SU-DHL-6 (cell line): ENCODE measurements at regions not wholly inside any gene's neighbourhood (a gene's known extent, or its start where the extent isn't known, plus 50 kb on each side); places are given as distances from the start of the nearest gene placed in this dataset.

Experiments used
- H2AFZ ChIP-seq: fragments of 200-600 bp; sonication (generic); 2 replicates; pipeline ENCODE4 v1.6.1; 2014; ENCODE audit warnings: low read depth, mild to moderate bottlenecking, moderate library complexity, mixed read lengths, antibody characterized with exemption, low read length; ENCODE audit not compliant: severe bottlenecking
- H3F3A ChIP-seq: fragments of 200-600 bp; shearing (Covaris generic); 2 replicates; pipeline ENCODE4 v1.6.0; 2016; ENCODE audit warnings: antibody characterized with exemption, mild to moderate bottlenecking; ENCODE audit not compliant: insufficient read depth
- H3K27ac ChIP-seq: fragments of 200-600 bp; sonication (generic); 2 replicates; pipeline ENCODE4 v1.5.1; 2016; ENCODE audit warnings: low read depth, mild to moderate bottlenecking, low read length, moderate library complexity, mixed read lengths
- H3K27me3 ChIP-seq: fragments of 200-600 bp; sonication (generic), shearing (Covaris generic); 2 replicates; pipeline ENCODE4 v1.6.0; 2014; ENCODE audit warnings: mild to moderate bottlenecking, low read length
- H3K36me3 ChIP-seq: fragments of 200-600 bp; sonication (generic); 2 replicates; pipeline ENCODE4 v1.6.1; 2014; ENCODE audit warnings: mild to moderate bottlenecking, low read length, mixed read lengths
- H3K4me2 ChIP-seq: fragments of 300-600, 200-600 bp; shearing (Covaris generic), sonication (generic); 2 replicates; pipeline ENCODE4 v1.6.0; 2014; ENCODE audit warnings: low read length, low read depth, mild to moderate bottlenecking; ENCODE audit not compliant: poor library complexity, severe bottlenecking
- H3K4me3 ChIP-seq: fragments of 200-600 bp; sonication (generic); 2 replicates; pipeline ENCODE4 v1.5.1; 2014; ENCODE audit warnings: antibody characterized with exemption, low read length, mild to moderate bottlenecking, mixed read lengths; ENCODE audit not compliant: insufficient read depth, poor library complexity, severe bottlenecking
- H3K79me2 ChIP-seq: fragments of 200-600 bp; sonication (generic); 2 replicates; pipeline ENCODE4 v1.6.1; 2014; ENCODE audit warnings: mild to moderate bottlenecking, low read length, moderate library complexity; ENCODE audit not compliant: insufficient read depth
- H3K9ac ChIP-seq: fragments of 200-600 bp; sonication (generic); 2 replicates; pipeline ENCODE4 v1.7.0; 2014; ENCODE audit warnings: mild to moderate bottlenecking, low read length
- H3K9me2 ChIP-seq: fragments of 200-600 bp; sonication (generic); replicated peaks from 2 replicates; pipeline ENCODE4 v1.6.1; 2014; ENCODE audit warnings: low read length; ENCODE audit not compliant: insufficient read depth
- H3K9me3 ChIP-seq: fragments of 200-600 bp; sonication (generic); 2 replicates; pipeline ENCODE4 v1.6.1; 2014; ENCODE audit warnings: low read length, mixed read lengths; ENCODE audit not compliant: insufficient read depth
- H4K20me1 ChIP-seq: fragments of 200-600 bp; sonication (generic); 2 replicates; pipeline ENCODE4 v1.6.1; 2014; ENCODE audit warnings: low read depth, mild to moderate bottlenecking, antibody characterized with exemption, low read length, moderate library complexity, mixed read lengths
- EZH2phosphoT487 ChIP-seq: fragments of 200-600 bp; sonication (generic), shearing (Covaris generic); conservative IDR thresholded peaks from 2 replicates; pipeline ENCODE4 v1.6.1; 2018; ENCODE audit warnings: mild to moderate bottlenecking, antibody characterized with exemption, low read length, moderate library complexity, mixed read lengths
- TF ChIP-seq, protein P1 (sequence below): fragments of 200-600 bp; sonication (generic); IDR thresholded peaks from one replicate; pipeline ENCODE4 v1.5.1; 2017; ENCODE audit warnings: antibody characterized with exemption, mild to moderate bottlenecking, low read length, moderate library complexity; ENCODE audit not compliant: insufficient read depth, poor library complexity, severe bottlenecking

DNA sequence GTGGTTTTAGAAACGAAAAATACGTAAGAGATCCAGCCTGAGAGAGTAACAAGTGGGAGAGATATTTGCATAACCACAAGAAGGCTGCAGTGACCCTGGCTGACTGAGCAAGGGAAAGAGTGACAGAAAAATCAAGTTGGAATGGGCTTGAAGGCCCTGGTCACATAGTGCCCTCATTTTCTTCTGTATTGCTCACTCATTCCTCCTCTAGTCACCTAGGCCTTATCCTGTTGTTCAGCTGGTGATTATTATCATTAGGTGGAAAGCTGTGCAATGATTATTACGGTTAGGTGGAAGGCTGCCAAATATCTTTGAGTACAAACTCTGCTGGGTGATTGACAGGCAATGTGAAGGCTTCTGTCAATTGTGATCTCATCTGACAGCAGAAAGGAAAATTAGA is 2384.1 kb downstream of the PCDH7 start:
- Histone ChIP-seq H3K9me2 (no peaks in the 10 kb centered on the region), H3K4me3 (no peak overlapping the region), H3F3A (no peaks in the 10 kb centered on the region), H3K4me2 (peak overlapping the region; percentile 43), H3K27ac (peak overlapping the region; percentile 35; the same call in 1 of the 2 replicates), H2AFZ (peak overlapping the region; percentile 24), H3K27me3 (no peaks in the 10 kb centered on the region), H3K9me3 (no peaks in the 10 kb centered on the region), H3K36me3 (no peaks in the 10 kb centered on the region), H4K20me1 (no peaks in the 10 kb centered on the region), H3K79me2 (no peaks in the 10 kb centered on the region), H3K9ac (peak overlapping the region; percentile 13; the same call in 1 of the 2 replicates)
- no peak for TF ChIP-seq EZH2phosphoT487
- TF ChIP-seq, protein P1, sequence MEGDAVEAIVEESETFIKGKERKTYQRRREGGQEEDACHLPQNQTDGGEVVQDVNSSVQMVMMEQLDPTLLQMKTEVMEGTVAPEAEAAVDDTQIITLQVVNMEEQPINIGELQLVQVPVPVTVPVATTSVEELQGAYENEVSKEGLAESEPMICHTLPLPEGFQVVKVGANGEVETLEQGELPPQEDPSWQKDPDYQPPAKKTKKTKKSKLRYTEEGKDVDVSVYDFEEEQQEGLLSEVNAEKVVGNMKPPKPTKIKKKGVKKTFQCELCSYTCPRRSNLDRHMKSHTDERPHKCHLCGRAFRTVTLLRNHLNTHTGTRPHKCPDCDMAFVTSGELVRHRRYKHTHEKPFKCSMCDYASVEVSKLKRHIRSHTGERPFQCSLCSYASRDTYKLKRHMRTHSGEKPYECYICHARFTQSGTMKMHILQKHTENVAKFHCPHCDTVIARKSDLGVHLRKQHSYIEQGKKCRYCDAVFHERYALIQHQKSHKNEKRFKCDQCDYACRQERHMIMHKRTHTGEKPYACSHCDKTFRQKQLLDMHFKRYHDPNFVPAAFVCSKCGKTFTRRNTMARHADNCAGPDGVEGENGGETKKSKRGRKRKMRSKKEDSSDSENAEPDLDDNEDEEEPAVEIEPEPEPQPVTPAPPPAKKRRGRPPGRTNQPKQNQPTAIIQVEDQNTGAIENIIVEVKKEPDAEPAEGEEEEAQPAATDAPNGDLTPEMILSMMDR, result no peak

DNA sequence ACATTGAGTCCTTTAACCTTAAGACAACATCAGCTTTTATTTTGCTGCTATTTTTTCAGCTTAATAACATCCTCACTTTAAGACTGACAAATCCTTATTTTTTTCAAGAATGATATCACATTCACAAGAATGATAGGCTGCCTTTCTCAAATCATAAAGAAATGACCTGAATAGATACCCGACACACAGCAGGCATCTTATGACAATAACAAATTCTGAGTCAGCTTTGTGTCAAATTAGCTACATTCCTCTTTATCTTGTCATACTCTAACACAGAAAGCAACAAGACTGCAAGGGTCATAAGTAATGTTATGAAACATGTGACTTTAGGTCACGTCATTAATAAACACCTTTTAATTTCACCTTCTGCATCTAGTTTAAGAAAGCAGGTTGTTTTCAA is 2387.6 kb downstream of the PCDH7 start:
- Histone ChIP-seq H3K9me2 (no peaks in the 10 kb centered on the region), H2AFZ (no peak overlapping the region), H3K27ac (no peak overlapping the region), H3K9me3 (no peaks in the 10 kb centered on the region), H3K79me2 (no peaks in the 10 kb centered on the region), H4K20me1 (no peaks in the 10 kb centered on the region), H3K27me3 (no peaks in the 10 kb centered on the region), H3K9ac (no peak overlapping the region), H3K4me2 (no peak overlapping the region), H3K36me3 (no peaks in the 10 kb centered on the region), H3F3A (no peaks in the 10 kb centered on the region), H3K4me3 (no peak overlapping the region)
- TF ChIP-seq, protein P1, result no peak
- no peak for TF ChIP-seq EZH2phosphoT487

DNA sequence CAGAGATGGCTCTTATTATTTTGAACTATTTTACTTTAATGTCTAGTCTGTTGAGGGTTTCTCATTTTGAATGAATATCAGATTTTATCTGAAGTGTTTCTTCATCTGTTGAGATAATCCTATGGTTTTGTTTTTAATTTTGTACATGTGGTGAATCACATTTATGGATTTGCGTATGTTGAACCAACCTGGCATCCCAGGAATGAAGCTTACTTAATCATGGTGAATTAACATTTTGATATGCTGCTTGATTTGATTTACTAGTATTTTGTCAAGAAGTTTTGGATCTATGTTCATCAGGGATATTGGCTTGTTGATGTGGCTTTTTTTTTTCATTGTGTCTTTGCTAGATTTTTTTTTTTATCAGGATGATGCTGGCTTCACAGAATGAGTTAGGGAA is 2390.9 kb downstream of the PCDH7 start:
- no peak for TF ChIP-seq EZH2phosphoT487
- TF ChIP-seq, protein P1, result no peak
- no peak overlapping the region for H3K4me3 ChIP-seq

More for the DNA sequence above, 2390.9 kb downstream of the PCDH7 start:
- H4K20me1 ChIP-seq, result no peaks in the 10 kb centered on the region
- no peaks in the 10 kb centered on the region for H3K36me3 ChIP-seq
- no peaks in the 10 kb centered on the region for H3K9me3 ChIP-seq
- no peaks in the 10 kb centered on the region for H3K27me3 ChIP-seq
- H3K9ac ChIP-seq, result no peak overlapping the region
- H2AFZ ChIP-seq, result no peak overlapping the region
- no peaks in the 10 kb centered on the region for H3F3A ChIP-seq
- H3K9me2 ChIP-seq, result no peaks in the 10 kb centered on the region
- no peak overlapping the region for H3K27ac ChIP-seq
- no peaks in the 10 kb centered on the region for H3K79me2 ChIP-seq
- H3K4me2 ChIP-seq, result no peak overlapping the region
